ENCODE measurements at regions not wholly inside any gene's neighbourhood (a gene's known extent, or its start where the extent isn't known, plus 50 kb on each side); places are given as distances from the start of the nearest gene placed in this dataset.
"Not testable (repeated sequence)": the region's sequence is repeated elsewhere in the genome, so short reads cannot be mapped to it uniquely, and the experiment has no call there.

GRCh38 chr17:72381597-72382397 is 261.0 kb downstream of the SOX9 start:
- no peaks in the 10 kb centered on the region for H3K9me3 Mint-ChIP-seq (ENCODE audit: low read depth)
- no peak overlapping the region for H3K27ac Mint-ChIP-seq
- peaks cover 4% of the 10 kb centered on the region for H3K27me3 Mint-ChIP-seq
- H3K4me1 Mint-ChIP-seq (ENCODE audit: low read depth): no peaks in the 10 kb centered on the region
- no peak overlapping the region for H3K4me3 Mint-ChIP-seq
- H3K36me3 Mint-ChIP-seq: no peaks in the 10 kb centered on the region

- Mint-ChIP-seq H3K4me3 (no peak overlapping the region), H3K4me1 (ENCODE audit: low read depth) (no peaks in the 10 kb centered on the region), H3K27ac (no peak overlapping the region), H3K36me3 (no peaks in the 10 kb centered on the region), H3K27me3 (peaks cover 4% of the 10 kb centered on the region), H3K9me3 (ENCODE audit: low read depth) (no peaks in the 10 kb centered on the region)
Measured at GRCh38 chr17:72382971-72383722, 262.3 kb downstream of the SOX9 start.

DNA sequence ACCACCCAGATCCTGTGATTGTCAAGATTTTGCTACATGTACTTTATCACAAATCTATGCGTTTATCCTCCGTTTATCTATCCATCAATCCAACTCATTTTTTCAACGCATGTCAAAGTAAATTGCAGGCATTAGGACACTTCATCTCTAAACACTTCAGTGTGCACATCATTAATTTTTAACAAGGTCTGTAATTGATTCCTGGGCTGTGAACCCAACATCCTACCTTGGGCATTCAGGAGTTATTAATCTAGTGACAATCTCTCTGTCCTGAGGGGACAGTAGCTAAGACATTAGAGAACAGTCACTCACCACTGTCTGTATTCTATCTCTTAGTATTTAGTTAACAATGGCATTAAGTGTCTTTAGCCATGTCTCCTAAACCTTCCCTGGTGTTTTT is 264.7 kb downstream of the SOX9 start:
- H3K27ac Mint-ChIP-seq: no peak overlapping the region
- H3K36me3 Mint-ChIP-seq: no peaks in the 10 kb centered on the region
- no peaks in the 10 kb centered on the region for H3K4me1 Mint-ChIP-seq (ENCODE audit: low read depth)
- H3K27me3 Mint-ChIP-seq: peaks cover 4% of the 10 kb centered on the region
- no peaks in the 10 kb centered on the region for H3K9me3 Mint-ChIP-seq (ENCODE audit: low read depth)
- no peak overlapping the region for H3K4me3 Mint-ChIP-seq

- H3K9me3 Mint-ChIP-seq (ENCODE audit: low read depth); H3K36me3 Mint-ChIP-seq; H3K27me3 Mint-ChIP-seq; H3K4me3 Mint-ChIP-seq; H3K27ac Mint-ChIP-seq; H3K4me1 Mint-ChIP-seq (ENCODE audit: low read depth): not testable (repeated sequence)
Measured at GRCh38 chr17:72386173-72386572, 265.4 kb downstream of the SOX9 start.

GRCh38 chr17:72386619-72387237 is 265.9 kb downstream of the SOX9 start:
- Mint-ChIP-seq H3K27me3 (peaks cover 2% of the 10 kb centered on the region), H3K4me1 (ENCODE audit: low read depth) (no peaks in the 10 kb centered on the region)

GRCh38 chr17:72387487-72387886 is 266.7 kb downstream of the SOX9 start:
- Mint-ChIP-seq H3K27me3 (peaks cover 2% of the 10 kb centered on the region), H3K9me3 (ENCODE audit: low read depth) (no peaks in the 10 kb centered on the region), H3K4me1 (ENCODE audit: low read depth) (no peaks in the 10 kb centered on the region), H3K4me3 (no peak overlapping the region), H3K27ac (no peak overlapping the region), H3K36me3 (no peaks in the 10 kb centered on the region)

More at GRCh38 chr17:72386619-72387237, 265.9 kb downstream of the SOX9 start:
- no peak overlapping the region for H3K27ac Mint-ChIP-seq
- H3K36me3 Mint-ChIP-seq: no peaks in the 10 kb centered on the region
- no peaks in the 10 kb centered on the region for H3K9me3 Mint-ChIP-seq (ENCODE audit: low read depth)
- H3K4me3 Mint-ChIP-seq: no peak overlapping the region

- H3K9me3 Mint-ChIP-seq (ENCODE audit: low read depth): no peaks in the 10 kb centered on the region
- no peak overlapping the region for H3K4me3 Mint-ChIP-seq
- no peaks in the 10 kb centered on the region for H3K36me3 Mint-ChIP-seq
- H3K27me3 Mint-ChIP-seq: peaks cover 2% of the 10 kb centered on the region
- no peaks in the 10 kb centered on the region for H3K4me1 Mint-ChIP-seq (ENCODE audit: low read depth)
- no peak overlapping the region for H3K27ac Mint-ChIP-seq
Measured at GRCh38 chr17:72387969-72388368, 267.1 kb downstream of the SOX9 start.

- H3K4me1 Mint-ChIP-seq (ENCODE audit: low read depth): no peaks in the 10 kb centered on the region
- H3K27me3 Mint-ChIP-seq: peaks cover 2% of the 10 kb centered on the region
- no peaks in the 10 kb centered on the region for H3K36me3 Mint-ChIP-seq
- H3K27ac Mint-ChIP-seq: no peak overlapping the region
- no peaks in the 10 kb centered on the region for H3K9me3 Mint-ChIP-seq (ENCODE audit: low read depth)
- H3K4me3 Mint-ChIP-seq: no peak overlapping the region
Measured at GRCh38 chr17:72388765-72389473, 268.1 kb downstream of the SOX9 start.

GRCh38 chr17:72390675-72391508 is 270.1 kb downstream of the SOX9 start:
- H3K4me1 Mint-ChIP-seq (ENCODE audit: low read depth): no peaks in the 10 kb centered on the region
- H3K4me3 Mint-ChIP-seq: no peak overlapping the region
- no peaks in the 10 kb centered on the region for H3K27me3 Mint-ChIP-seq
- no peak overlapping the region for H3K27ac Mint-ChIP-seq
- H3K9me3 Mint-ChIP-seq (ENCODE audit: low read depth): no peaks in the 10 kb centered on the region
- H3K36me3 Mint-ChIP-seq: no peaks in the 10 kb centered on the region

DNA sequence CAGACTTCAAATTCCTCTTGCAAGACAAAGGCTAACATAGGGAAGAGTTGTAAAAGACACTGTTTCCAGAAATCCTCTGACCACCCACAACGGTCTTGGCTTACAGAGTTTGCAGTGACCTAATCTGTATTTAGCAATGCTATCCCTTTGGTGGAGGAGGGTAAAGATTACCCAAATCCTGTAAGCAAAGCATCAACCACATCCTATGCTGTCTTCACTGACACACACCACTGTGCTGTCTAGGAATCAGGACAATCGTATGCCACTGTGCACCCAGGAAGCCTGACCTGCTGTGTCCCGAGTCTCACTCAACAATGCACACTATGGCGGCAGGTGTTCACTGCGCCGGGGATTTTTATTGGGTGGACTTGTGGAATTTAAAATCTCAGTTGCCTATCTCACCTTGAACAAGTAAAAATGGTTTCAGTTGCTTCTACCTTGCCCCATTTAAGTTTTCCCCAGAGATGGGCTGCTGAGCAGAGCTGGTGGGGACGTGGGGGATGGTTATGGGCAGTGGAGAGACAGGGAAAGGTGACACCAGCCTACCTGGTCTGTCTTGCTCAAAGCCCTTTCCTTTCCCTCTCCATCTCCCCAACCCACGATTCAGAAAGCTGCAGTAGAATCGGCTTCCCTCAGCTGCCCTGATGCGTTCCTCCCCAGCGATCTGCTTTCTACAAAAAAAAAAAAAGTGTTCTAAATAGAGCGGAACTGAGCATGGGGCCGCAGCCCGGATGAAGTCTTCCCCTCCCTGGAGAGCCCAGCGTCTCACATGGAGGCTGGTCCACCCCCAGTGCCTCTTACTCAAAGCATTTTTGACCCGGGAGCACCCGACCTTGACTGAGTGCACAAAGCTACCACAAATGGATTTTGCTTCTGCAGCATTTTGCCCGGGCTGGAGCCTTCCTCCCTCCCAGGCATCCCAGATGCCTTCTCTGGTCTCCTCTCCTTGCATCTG is 271.5 kb downstream of the SOX9 start:
- H3K4me1 Mint-ChIP-seq (ENCODE audit: low read depth): no peaks in the 10 kb centered on the region
- no peaks in the 10 kb centered on the region for H3K27me3 Mint-ChIP-seq
- no peak overlapping the region for H3K4me3 Mint-ChIP-seq
- H3K27ac Mint-ChIP-seq: no peak overlapping the region
- H3K36me3 Mint-ChIP-seq: no peaks in the 10 kb centered on the region
- no peaks in the 10 kb centered on the region for H3K9me3 Mint-ChIP-seq (ENCODE audit: low read depth)

GRCh38 chr17:72393553-72393952 is 272.7 kb downstream of the SOX9 start:
- Mint-ChIP-seq H3K27ac (no peak overlapping the region), H3K27me3 (peaks cover 2% of the 10 kb centered on the region), H3K4me3 (no peak overlapping the region), H3K36me3 (no peaks in the 10 kb centered on the region), H3K4me1 (ENCODE audit: low read depth) (no peaks in the 10 kb centered on the region), H3K9me3 (ENCODE audit: low read depth) (no peaks in the 10 kb centered on the region)

- Mint-ChIP-seq H3K27me3 (peaks cover 2% of the 10 kb centered on the region), H3K4me3 (no peak overlapping the region), H3K27ac (no peak overlapping the region), H3K4me1 (ENCODE audit: low read depth) (no peaks in the 10 kb centered on the region), H3K9me3 (ENCODE audit: low read depth) (no peaks in the 10 kb centered on the region), H3K36me3 (no peaks in the 10 kb centered on the region)
Measured at GRCh38 chr17:72394531-72394930, 273.7 kb downstream of the SOX9 start.

- H3K27me3 Mint-ChIP-seq: peaks cover 2% of the 10 kb centered on the region
- H3K4me3 Mint-ChIP-seq: no peak overlapping the region
- H3K27ac Mint-ChIP-seq: no peak overlapping the region
- no peaks in the 10 kb centered on the region for H3K36me3 Mint-ChIP-seq
- H3K4me1 Mint-ChIP-seq (ENCODE audit: low read depth): no peaks in the 10 kb centered on the region
- no peaks in the 10 kb centered on the region for H3K9me3 Mint-ChIP-seq (ENCODE audit: low read depth)
Measured at GRCh38 chr17:72396121-72396520, 275.3 kb downstream of the SOX9 start.

Measured in activated naive CD8-positive, alpha-beta T cell (primary cell).